GM20000 (cell line): ENCODE measurements at regions not wholly inside any gene's neighbourhood (a gene's known extent, or its start where the extent isn't known, plus 50 kb on each side); places are given as distances from the start of the nearest gene placed in this dataset.

Experiments
- DNase-seq: peaks from one replicate; pipeline ENCODE4 v3.0.0; 2012; ENCODE audit warnings: low spot score
- CTCF ChIP-seq: IDR thresholded peaks from 2 replicates; pipeline ENCODE4 v1.5.1; 2012; ENCODE audit warnings: mild to moderate bottlenecking, control low read depth; ENCODE audit errors: extremely low read depth, missing control alignments

- no peak for DNase-seq
- no peak for TF ChIP-seq CTCF
Observed at GRCh38 chr2:11009176-11009575, 97.4 kb downstream of the KCNF1 start.

- no peak for TF ChIP-seq CTCF
- DNase-seq: no peak
Observed at GRCh38 chr2:11009891-11010290, 98.2 kb downstream of the KCNF1 start.

- no peak for TF ChIP-seq CTCF
- no peak for DNase-seq
Observed at GRCh38 chr2:11011359-11011758, 99.6 kb downstream of the KCNF1 start.

GRCh38 chr2:11012131-11012693 is 100.5 kb downstream of the KCNF1 start:
- no peak for TF ChIP-seq CTCF

GRCh38 chr2:11013196-11013595 is 101.5 kb downstream of the KCNF1 start:
- no peak for DNase-seq
- TF ChIP-seq CTCF: no peak

More at GRCh38 chr2:11012131-11012693, 100.5 kb downstream of the KCNF1 start:
- no peak for DNase-seq

- TF ChIP-seq CTCF: no peak
Observed at GRCh38 chr2:11014026-11014425, 102.3 kb downstream of the KCNF1 start.

GRCh38 chr2:11016735-11017388 is 105.1 kb downstream of the KCNF1 start:
- no peak for TF ChIP-seq CTCF
- DNase-seq: no peak

More at GRCh38 chr2:11014026-11014425, 102.3 kb downstream of the KCNF1 start:
- DNase-seq: no peak
